NCI-H2107 treated with DMSO at 0.1 percent for 48 hours (cell line): ENCODE measurements at regions not wholly inside any gene's neighbourhood (a gene's known extent, or its start where the extent isn't known, plus 50 kb on each side); places are given as distances from the start of the nearest gene placed in this dataset.
A peak's percentile ranks its signal among the peaks of the same experiment; 100 is the strongest.

Experiments
- DNase-seq: peaks from one replicate; lab custom pipeline; 2025; ENCODE audit not compliant: unreplicated experiment; lab: John Stamatoyannopoulos, UW

- DNase-seq: no peak
Observed at GRCh38 chr17:77390870-77391269, 250.1 kb downstream of the SEC14L1 start.

GRCh38 chr17:77391668-77392375 is 251.1 kb downstream of the SEC14L1 start:
- no peak for DNase-seq

DNA sequence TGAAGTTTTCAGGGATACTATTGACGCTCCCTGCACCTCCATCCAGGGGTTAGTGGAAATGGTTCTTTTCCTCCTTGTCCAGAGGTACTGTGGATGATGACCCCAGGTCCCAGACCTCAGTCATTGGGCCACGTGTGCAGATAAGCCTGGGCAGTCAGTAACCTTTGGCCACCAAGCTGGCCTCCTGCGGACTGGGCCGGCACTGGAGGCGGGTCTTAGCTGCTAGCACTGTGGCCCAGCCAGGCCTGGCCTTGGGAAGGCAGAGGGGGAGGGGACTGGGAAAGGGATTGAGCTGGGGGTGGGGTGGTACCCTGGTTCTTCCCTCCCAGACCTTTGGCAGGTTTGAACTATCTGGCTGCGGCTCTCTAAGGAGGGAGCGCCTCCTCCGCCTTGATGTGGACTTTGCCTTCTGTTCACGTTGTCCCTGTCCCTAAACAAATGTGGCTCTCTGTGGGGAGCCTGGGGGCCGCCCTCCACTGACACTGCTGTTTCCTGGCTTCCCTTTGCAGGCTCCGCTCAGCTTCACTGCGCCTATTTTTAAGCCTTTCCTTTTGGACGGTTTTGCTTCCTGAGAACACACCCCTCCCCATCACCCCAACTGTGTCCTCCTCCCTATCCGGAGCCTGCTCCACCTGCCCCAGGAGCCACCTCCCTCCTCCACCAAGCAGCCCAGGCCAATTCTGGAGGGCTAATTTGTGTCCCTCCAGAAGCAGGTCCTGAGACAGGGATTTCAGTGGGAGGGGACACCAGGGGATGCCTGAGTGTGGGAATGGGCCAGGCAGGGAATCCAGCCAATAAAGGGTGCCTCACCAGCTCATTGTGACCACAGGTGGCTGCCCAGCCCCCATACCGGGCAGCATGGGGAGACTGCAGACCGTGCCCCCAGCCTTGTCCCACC is 251.9 kb downstream of the SEC14L1 start:
- DNase-seq: no peak

GRCh38 chr17:77393274-77393600 is 252.5 kb downstream of the SEC14L1 start:
- no peak for DNase-seq

- DNase-seq: no peak
Observed at GRCh38 chr17:77393867-77394539, 253.2 kb downstream of the SEC14L1 start.

GRCh38 chr17:77394540-77395295 is 253.9 kb downstream of the SEC14L1 start:
- DNase-seq: peak; percentile 41

- DNase-seq: no peak
Observed at GRCh38 chr17:77395501-77396048, 254.8 kb downstream of the SEC14L1 start.

- DNase-seq: no peak
Observed at GRCh38 chr17:77396610-77397009, 255.8 kb downstream of the SEC14L1 start.

DNA sequence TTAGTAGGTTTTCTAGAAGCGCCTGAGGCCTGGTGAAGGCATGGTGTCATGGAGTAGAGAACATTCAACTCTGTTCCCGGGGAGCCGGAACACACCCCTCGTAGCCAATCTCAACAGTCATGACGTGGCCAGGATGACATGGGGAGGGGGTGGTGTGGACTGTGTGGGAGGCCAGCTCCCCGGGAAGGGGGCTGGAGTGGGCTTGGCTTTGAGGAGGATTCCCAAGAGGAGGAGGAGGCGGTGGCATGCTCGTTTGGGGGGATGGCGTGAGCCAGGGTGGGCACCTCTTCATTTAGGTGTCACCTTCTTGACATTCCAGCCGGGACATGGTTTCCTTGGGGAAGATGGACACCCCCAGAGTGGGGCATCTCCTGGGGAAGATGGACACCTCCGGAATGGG is 257.5 kb downstream of the SEC14L1 start:
- no peak for DNase-seq

DNA sequence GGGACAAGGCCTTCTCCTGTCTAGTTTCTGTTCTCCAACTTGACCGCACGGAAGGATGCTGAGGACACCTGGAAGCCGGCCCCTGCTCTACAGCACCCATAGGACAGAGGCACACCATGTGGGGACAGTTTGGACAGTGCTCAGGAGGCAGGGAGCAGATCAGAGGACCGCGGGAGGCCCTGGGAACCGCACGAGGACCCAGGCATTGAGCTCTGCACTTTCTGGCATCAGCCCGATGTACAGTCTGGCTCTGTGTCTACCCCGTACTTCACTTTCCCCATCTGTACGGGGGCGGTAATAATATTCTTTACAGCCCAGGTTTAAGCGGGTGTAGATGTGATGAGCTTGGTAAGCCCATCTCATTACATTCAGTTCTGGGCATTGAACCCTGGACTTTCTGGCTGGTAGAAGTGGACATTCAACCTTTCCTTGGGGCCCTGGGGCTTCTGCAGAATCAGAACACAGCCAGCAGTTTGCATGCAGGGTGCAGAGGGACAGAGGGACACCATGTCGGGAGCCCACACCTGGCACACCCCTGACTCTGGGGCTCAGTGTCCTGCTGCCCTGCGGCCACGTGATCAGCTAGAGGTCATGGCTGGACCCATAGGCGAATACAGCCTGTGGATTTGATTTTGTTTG is 258.7 kb downstream of the SEC14L1 start:
- no peak for DNase-seq

- peak; percentile 37 for DNase-seq
Observed at GRCh38 chr17:77400445-77400870, 259.7 kb downstream of the SEC14L1 start.

- DNase-seq: no peak
Observed at GRCh38 chr17:77402159-77402731, 261.5 kb downstream of the SEC14L1 start.

GRCh38 chr17:77403854-77404253 is 263.1 kb downstream of the SEC14L1 start:
- no peak for DNase-seq

GRCh38 chr17:77404812-77405581 is 264.2 kb downstream of the SEC14L1 start:
- no peak for DNase-seq

DNA sequence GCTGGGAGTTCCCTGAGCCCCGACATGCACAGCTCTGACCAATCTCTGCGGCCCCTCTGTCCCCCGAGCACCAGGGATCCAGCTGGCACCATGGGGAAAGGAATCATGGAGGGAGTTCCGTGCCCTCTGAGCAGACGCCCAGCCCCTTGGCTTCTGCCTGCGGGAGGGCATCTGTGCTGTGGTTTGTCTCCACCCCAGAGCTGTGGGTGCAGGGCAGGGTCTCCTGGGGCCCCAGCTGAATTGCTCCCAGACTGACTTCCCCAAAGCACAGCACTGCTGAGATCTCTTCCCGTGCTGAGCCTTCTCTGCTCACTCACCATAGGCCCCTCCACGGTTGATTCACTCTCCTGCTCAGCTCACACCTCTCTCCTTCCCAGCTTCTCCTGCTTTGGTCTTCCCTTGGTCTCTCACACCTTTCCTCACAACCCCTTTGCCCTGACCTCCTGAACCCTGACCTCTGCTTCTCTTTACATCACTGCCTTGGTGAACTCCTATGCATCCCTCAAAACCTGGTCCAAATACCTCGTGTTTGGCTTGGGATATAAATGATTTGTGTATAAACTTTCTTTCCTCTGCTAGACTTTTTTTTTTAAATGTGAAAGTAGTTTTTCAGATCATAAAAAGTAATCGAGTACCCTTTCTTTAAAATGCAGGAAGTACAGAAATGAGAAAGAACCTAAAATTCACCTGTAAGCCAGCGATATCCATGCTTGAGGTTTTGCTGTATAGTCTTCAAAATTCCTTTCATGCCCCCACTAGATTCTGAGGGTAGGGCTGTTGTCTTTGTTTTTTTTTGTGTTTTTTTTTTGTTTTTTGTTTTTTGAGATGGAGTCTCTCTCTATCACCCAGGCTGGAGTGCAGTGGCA is 265.3 kb downstream of the SEC14L1 start:
- no peak for DNase-seq

DNA sequence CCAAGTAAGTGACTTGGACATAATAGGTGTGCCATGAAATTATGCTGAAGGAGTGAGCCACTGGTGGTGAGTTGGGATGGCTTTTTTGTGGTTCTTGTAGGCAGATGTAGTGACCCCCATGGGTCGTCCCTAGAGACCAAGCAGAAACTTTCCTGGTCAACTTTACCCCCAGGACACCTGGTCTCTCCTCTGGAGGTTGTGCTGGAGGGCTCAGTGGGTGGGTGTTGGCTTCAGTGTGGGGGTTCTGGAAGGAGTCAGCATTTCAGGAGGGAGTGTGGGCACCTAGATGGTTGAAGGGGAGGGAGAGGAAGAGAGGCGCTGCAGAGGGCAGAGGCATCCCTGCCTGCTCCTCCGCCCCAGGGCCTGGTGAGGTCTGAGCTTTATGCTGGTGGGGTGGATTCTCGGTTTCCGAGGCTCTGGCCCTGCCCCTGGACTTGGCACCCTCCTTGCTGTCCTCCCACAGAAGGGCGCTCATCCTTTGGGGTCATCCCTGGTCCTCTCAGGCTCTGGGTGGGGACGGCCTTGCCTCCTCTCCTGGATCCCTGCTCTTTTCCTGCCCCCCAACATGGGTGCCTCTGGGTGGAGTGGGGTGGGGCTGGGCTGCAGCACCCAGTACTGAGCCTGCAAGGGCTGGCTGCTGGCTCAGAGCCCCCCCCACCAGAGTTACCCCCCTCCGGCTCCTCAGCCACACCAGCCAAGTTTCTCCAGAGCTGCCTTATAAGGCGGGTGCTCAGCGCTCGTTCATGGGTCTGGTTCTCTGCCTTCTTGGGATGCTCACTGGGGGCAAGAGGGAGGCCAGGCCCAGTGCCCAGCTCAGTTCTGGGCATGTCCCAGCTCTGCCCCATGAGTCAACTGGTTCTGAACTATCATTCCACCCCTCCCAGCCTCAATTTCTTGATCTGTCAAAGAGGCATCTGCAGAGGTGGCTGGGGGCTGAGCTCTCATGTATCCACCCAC is 266.8 kb downstream of the SEC14L1 start:
- no peak for DNase-seq

DNA sequence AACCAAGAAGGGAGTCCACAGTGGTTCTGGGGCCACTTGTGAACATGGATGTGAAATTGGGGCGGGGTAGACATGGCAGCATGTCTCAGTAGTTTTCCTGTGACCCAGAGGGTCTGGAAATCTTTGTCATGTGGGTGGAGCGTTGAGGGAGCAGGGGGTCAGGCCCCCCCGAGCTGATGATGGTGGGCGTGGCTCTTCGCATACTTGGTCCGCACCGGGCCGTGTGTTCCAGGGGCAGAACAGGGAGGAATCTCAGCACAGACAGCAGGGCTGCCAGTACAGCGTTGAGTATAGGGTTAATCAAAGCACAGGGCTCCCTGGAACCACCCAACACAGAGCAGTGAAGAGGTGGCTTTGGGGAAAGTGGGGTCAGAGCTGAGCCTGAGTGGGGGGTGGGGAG is 267.5 kb downstream of the SEC14L1 start:
- no peak for DNase-seq
